ENCODE measurements at regions not wholly inside any gene's neighbourhood (a gene's known extent, or its start where the extent isn't known, plus 50 kb on each side); places are given as distances from the start of the nearest gene placed in this dataset.

DNA sequence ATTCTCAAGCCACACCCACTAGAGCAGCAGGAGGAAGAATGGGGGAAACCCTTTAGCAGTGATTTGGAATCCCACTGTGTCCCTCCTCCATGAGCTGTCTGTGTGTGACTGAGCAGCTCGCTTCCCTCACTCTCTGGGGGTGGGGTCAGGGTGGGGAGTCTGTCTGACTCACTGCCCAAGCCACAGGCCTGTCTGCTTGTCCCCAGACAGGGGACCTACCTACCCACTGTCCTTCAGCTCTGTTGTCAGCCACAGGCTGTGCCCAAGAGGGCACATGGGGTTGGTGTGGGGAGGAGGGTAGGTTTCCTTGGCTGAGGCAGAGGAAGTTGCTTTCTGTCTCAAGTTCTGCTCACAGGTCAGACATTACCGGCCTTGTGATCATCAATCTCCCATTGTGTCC, 127.0 kb downstream of the MAFB start:
- ATAC-seq (peak; percentile 61), DNase-seq (peak in 2 of 3 donors; percentile 41 to 56)
- no peak overlapping the region for H3K4me3 ChIP-seq
- peaks cover 7% of the 10 kb centered on the region for H3K4me1 ChIP-seq (ENCODE audit: low read depth)
- TF ChIP-seq, protein P1, sequence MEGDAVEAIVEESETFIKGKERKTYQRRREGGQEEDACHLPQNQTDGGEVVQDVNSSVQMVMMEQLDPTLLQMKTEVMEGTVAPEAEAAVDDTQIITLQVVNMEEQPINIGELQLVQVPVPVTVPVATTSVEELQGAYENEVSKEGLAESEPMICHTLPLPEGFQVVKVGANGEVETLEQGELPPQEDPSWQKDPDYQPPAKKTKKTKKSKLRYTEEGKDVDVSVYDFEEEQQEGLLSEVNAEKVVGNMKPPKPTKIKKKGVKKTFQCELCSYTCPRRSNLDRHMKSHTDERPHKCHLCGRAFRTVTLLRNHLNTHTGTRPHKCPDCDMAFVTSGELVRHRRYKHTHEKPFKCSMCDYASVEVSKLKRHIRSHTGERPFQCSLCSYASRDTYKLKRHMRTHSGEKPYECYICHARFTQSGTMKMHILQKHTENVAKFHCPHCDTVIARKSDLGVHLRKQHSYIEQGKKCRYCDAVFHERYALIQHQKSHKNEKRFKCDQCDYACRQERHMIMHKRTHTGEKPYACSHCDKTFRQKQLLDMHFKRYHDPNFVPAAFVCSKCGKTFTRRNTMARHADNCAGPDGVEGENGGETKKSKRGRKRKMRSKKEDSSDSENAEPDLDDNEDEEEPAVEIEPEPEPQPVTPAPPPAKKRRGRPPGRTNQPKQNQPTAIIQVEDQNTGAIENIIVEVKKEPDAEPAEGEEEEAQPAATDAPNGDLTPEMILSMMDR (IDR thresholded peaks at IDR 0.05) = no peak
- intact Hi-C loops (cut with DNase I, micrococcal nuclease) = no loop called here
- H3K36me3 ChIP-seq (ENCODE audit: low read depth) = no peaks in the 10 kb centered on the region
- no peaks in the 10 kb centered on the region for H3K9me3 ChIP-seq

DNA sequence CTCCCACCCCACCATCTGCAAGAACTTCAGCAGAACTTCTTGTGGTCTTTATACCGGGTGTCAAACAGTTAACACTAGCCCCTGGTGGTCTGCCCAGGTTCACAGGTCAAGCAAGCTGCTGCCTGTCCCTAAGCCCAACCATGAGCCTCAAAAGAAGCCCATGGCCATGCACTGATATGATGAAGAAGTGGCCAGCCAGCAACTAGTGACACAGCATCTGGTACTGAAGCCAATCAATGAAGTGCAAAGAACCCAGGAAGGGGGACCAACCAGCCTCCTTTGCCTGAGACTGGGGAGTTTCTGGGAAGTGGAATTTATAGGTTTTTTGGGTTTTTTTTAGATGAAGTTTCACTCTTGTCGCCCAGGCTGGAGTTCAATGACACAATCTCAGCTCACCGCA, 127.8 kb downstream of the MAFB start:
- Histone ChIP-seq H3K36me3 (ENCODE audit: low read depth) (no peaks in the 10 kb centered on the region), H3K4me3 (no peak overlapping the region), H3K9me3 (no peaks in the 10 kb centered on the region), H3K4me1 (ENCODE audit: low read depth) (peaks cover 7% of the 10 kb centered on the region)
- DNase-seq (no peak), ATAC-seq (no peak)
- intact Hi-C loops (cut with DNase I, micrococcal nuclease) = no loop called here
- TF ChIP-seq, protein P1 (IDR thresholded peaks at IDR 0.05) = no peak

DNA sequence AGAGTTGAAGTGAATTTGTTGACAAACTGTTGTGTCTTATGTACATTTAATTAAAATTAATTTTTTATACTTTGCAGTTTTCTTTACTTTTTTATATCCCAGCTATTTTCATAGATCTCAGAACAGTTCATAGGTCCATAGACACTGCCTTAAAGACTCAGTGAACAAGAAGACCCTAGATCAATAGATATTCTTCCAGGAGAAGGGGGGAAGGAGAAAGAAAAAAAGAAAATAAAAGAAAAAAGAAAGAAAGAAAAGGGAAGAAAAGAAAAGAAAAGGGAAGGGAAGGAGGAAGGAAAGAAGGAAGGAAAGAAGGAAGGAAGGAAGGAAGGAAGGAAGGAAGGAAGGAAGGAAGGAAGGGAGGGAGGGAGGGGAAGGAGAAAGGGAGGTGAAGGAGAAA, 130.8 kb downstream of the MAFB start:
- Histone ChIP-seq H3K4me1 (ENCODE audit: low read depth) (peaks cover 5% of the 10 kb centered on the region), H3K36me3 (ENCODE audit: low read depth) (no peaks in the 10 kb centered on the region), H3K4me3 (no peak overlapping the region), H3K9me3 (no peaks in the 10 kb centered on the region)
- DNase-seq (no peak), ATAC-seq (no peak)
- intact Hi-C loops (cut with DNase I, micrococcal nuclease) = no loop called here
- TF ChIP-seq, protein P1 (IDR thresholded peaks at IDR 0.05) = no peak

DNA sequence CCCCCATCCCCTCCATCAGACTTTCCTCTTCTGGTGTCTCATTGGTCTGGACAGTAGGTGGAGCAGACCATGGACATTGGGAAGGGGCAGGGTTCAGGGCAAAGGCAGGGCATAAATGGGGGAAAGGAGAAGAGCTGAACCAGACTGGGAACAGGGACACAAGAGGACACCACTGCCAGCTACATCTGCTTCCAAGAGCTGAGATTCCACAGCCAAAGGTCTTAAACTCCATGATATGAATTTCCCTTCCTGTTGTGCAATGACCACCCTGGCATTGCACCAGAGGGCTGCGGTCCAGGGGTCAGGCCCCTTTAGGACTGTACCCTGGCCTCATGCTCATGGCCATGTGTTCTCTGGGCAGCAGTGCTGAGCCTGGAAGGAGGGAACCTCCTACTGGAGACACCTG, 137.9 kb downstream of the MAFB start:
- H3K4me3 ChIP-seq = no peak overlapping the region
- intact Hi-C loops (cut with DNase I, micrococcal nuclease) = no loop called here
- no peaks in the 10 kb centered on the region for H3K36me3 ChIP-seq (ENCODE audit: low read depth)
- no peaks in the 10 kb centered on the region for H3K9me3 ChIP-seq
- H3K4me1 ChIP-seq (ENCODE audit: low read depth) = no peaks in the 10 kb centered on the region
- ATAC-seq = no peak
- TF ChIP-seq, protein P1 (IDR thresholded peaks at IDR 0.05) = no peak
- DNase-seq = no peak

DNA sequence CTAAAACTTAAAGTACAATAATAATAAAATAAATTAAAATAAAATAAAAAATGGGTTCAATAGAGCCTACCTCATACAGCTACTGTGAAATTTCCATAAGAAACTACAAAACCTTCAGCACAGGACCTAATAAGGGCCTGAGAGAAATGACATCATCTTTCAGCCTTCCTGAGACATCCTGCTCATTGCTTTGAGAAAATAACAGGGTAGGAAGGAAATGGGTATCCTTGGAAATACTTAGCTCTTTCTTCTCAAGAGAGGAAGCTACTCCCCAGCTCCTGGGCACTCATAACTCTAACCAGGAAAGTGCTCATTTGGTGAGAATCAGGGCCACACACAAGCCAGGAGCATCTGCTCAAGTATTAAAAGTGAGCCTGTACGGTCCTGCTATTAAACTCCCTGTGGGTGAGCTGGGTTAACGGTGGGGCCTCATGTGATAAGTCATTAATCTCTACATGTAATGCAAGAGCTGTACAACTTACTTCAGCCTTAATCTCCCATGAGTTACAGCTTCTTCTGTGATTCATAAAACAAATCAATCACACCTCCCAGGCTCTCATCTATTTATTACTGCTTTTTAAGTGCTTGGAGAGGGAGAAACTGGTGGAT, 141.4 kb downstream of the MAFB start:
- ATAC-seq (no peak), DNase-seq (no peak)
- intact Hi-C loops (cut with DNase I, micrococcal nuclease) = no loop called here
- TF ChIP-seq, protein P1 (IDR thresholded peaks at IDR 0.05) = no peak
- Histone ChIP-seq H3K4me3 (no peak overlapping the region), H3K4me1 (ENCODE audit: low read depth) (no peaks in the 10 kb centered on the region), H3K36me3 (ENCODE audit: low read depth) (no peaks in the 10 kb centered on the region), H3K9me3 (no peaks in the 10 kb centered on the region)

DNA sequence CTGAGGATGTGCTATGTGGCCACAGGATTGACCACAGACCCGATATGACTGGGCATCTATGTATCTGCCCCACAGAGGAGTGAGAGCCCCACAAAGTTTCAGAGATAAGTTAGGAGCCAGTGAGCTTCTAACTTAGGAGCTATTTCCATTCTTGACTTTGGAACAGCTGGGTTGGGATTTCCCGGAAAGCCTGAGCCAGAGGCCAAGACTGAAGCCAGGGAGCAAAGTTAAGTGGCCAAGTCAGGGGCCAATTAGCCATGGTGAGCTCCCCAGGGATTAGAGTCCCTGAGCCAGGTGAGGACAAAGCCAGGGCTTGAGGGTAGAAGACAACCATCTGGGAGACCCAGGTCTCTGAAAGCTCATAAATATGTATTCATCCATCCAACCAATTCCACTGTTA, 143.6 kb downstream of the MAFB start:
- no peak overlapping the region for H3K4me3 ChIP-seq
- DNase-seq = no peak
- intact Hi-C loops (cut with DNase I, micrococcal nuclease) = no loop called here
- H3K9me3 ChIP-seq = no peaks in the 10 kb centered on the region
- TF ChIP-seq, protein P1 (IDR thresholded peaks at IDR 0.05) = no peak
- no peaks in the 10 kb centered on the region for H3K36me3 ChIP-seq (ENCODE audit: low read depth)
- no peak for ATAC-seq
- H3K4me1 ChIP-seq (ENCODE audit: low read depth) = no peaks in the 10 kb centered on the region
